HG03460 (cell line): ENCODE measurements at regions not wholly inside any gene's neighbourhood (a gene's known extent, or its start where the extent isn't known, plus 50 kb on each side); places are given as distances from the start of the nearest gene placed in this dataset.

Experiments
- ATAC-seq: cut with Tn5 transposase; IDR thresholded peaks from one replicate; pipeline ENCODE4 v1.9.1; 2021; ENCODE audit not compliant: unreplicated experiment

GRCh38 chr4:128604204-128604603 lies 205.3 kb upstream of the JADE1 start:
- no peak for ATAC-seq

GRCh38 chr4:128603081-128603480 lies 206.4 kb upstream of the JADE1 start:
- ATAC-seq: no peak

GRCh38 chr4:128601991-128602695 lies 207.4 kb upstream of the JADE1 start:
- ATAC-seq: no peak

GRCh38 chr4:128600996-128601871 lies 208.3 kb upstream of the JADE1 start:
- ATAC-seq: no peak

- no peak for ATAC-seq
These were observed 209.1 kb upstream of the JADE1 start for GRCh38 chr4:128600410-128600809.

- ATAC-seq: no peak
These were observed 212.0 kb upstream of the JADE1 start for GRCh38 chr4:128597500-128597899.

- no peak for ATAC-seq
These were observed 212.6 kb upstream of the JADE1 start for GRCh38 chr4:128596853-128597252.

- no peak for ATAC-seq
These were observed 213.4 kb upstream of the JADE1 start for GRCh38 chr4:128596115-128596514.

GRCh38 chr4:128591482-128591881 lies 218.0 kb upstream of the JADE1 start:
- ATAC-seq: no peak

- ATAC-seq: no peak
These were observed 218.7 kb upstream of the JADE1 start for GRCh38 chr4:128590773-128591172.

- ATAC-seq: no peak
These were observed 219.3 kb upstream of the JADE1 start for GRCh38 chr4:128590034-128590740.

- no peak for ATAC-seq
These were observed 220.0 kb upstream of the JADE1 start for GRCh38 chr4:128589384-128589965.

GRCh38 chr4:128587382-128587781 lies 222.1 kb upstream of the JADE1 start:
- ATAC-seq: no peak

- no peak for ATAC-seq
These were observed 225.5 kb upstream of the JADE1 start for GRCh38 chr4:128583753-128584712.

- ATAC-seq: no peak
These were observed 227.1 kb upstream of the JADE1 start for GRCh38 chr4:128582427-128582870.

GRCh38 chr4:128579154-128579853 lies 230.2 kb upstream of the JADE1 start:
- ATAC-seq: no peak

GRCh38 chr4:128574706-128575105 lies 234.8 kb upstream of the JADE1 start:
- ATAC-seq: peak; percentile 84

GRCh38 chr4:128573781-128574508 lies 235.6 kb upstream of the JADE1 start:
- no peak for ATAC-seq

- ATAC-seq: no peak
These were observed 236.7 kb upstream of the JADE1 start for GRCh38 chr4:128572778-128573241.
